ENCODE measurements at regions not wholly inside any gene's neighbourhood (a gene's known extent, or its start where the extent isn't known, plus 50 kb on each side); places are given as distances from the start of the nearest gene placed in this dataset.
A peak's percentile ranks its signal among the peaks of the same experiment; 100 is the strongest.
"Not testable (repeated sequence)": the region's sequence is repeated elsewhere in the genome, so short reads cannot be mapped to it uniquely, and the experiment has no call there.

- DNase-seq (ENCODE audit: low read depth in 4 of 4, low spot score in 1 of 4): no peak
Observed at GRCh38 chr15:55126111-55126510, 70.6 kb downstream of the RSL24D1 start.

GRCh38 chr15:55124616-55125015, 72.1 kb downstream of the RSL24D1 start:
- DNase-seq (ENCODE audit: low read depth in 4 of 4, low spot score in 1 of 4): no peak

- no peak for DNase-seq (ENCODE audit: low read depth in 4 of 4, low spot score in 1 of 4)
Observed at GRCh38 chr15:55118344-55118870, 78.3 kb downstream of the RSL24D1 start.

- no peak for DNase-seq (ENCODE audit: low read depth in 4 of 4, low spot score in 1 of 4)
Observed at GRCh38 chr15:55116636-55117035, 80.1 kb downstream of the RSL24D1 start.

- no peak for DNase-seq (ENCODE audit: low read depth in 4 of 4, low spot score in 1 of 4)
Observed at GRCh38 chr15:55113736-55114135, 83.0 kb downstream of the RSL24D1 start.

GRCh38 chr15:55112706-55113105, 84.0 kb downstream of the RSL24D1 start:
- no peak for DNase-seq (ENCODE audit: low read depth in 4 of 4, low spot score in 1 of 4)

- no peak for DNase-seq (ENCODE audit: low read depth in 4 of 4, low spot score in 1 of 4)
Observed at GRCh38 chr15:55110446-55110845, 86.3 kb downstream of the RSL24D1 start.

GRCh38 chr15:55108858-55109518, 87.8 kb downstream of the RSL24D1 start:
- peak in 3 of 4 experiments; percentile 14 to 24 (median 16) for DNase-seq (ENCODE audit: low read depth in 4 of 4, low spot score in 1 of 4)

- DNase-seq (ENCODE audit: low read depth in 4 of 4, low spot score in 1 of 4): no peak
Observed at GRCh38 chr15:55108448-55108847, 88.3 kb downstream of the RSL24D1 start.

GRCh38 chr15:55106155-55106554, 90.6 kb downstream of the RSL24D1 start:
- DNase-seq (ENCODE audit: low read depth in 4 of 4, low spot score in 1 of 4): no peak

GRCh38 chr15:55094136-55094535, 102.6 kb downstream of the RSL24D1 start:
- no peak for DNase-seq (ENCODE audit: low read depth in 4 of 4, low spot score in 1 of 4)

GRCh38 chr15:55088207-55088606, 108.5 kb downstream of the RSL24D1 start:
- no peak for DNase-seq (ENCODE audit: low read depth in 4 of 4, low spot score in 1 of 4)

- DNase-seq (ENCODE audit: low read depth in 4 of 4, low spot score in 1 of 4): no peak
Observed at GRCh38 chr15:55084673-55085072, 112.1 kb downstream of the RSL24D1 start.

GRCh38 chr15:55084216-55084615, 112.5 kb downstream of the RSL24D1 start:
- no peak for DNase-seq (ENCODE audit: low read depth in 4 of 4, low spot score in 1 of 4)

- not testable (repeated sequence) for DNase-seq (ENCODE audit: low read depth in 4 of 4, low spot score in 1 of 4)
Observed at GRCh38 chr15:55077052-55077451, 119.7 kb downstream of the RSL24D1 start.

GRCh38 chr15:55074431-55074830, 122.3 kb downstream of the RSL24D1 start:
- no peak for DNase-seq (ENCODE audit: low read depth in 4 of 4, low spot score in 1 of 4)

GRCh38 chr15:55063970-55064369, 132.8 kb downstream of the RSL24D1 start:
- DNase-seq (ENCODE audit: low read depth in 4 of 4, low spot score in 1 of 4): not testable (repeated sequence)

GRCh38 chr15:55060836-55061235, 135.9 kb downstream of the RSL24D1 start:
- no peak for DNase-seq (ENCODE audit: low read depth in 4 of 4, low spot score in 1 of 4)

GRCh38 chr15:55056500-55056899, 140.2 kb downstream of the RSL24D1 start:
- no peak for DNase-seq (ENCODE audit: low read depth in 4 of 4, low spot score in 1 of 4)

GRCh38 chr15:55044162-55044561, 152.6 kb downstream of the RSL24D1 start:
- DNase-seq (ENCODE audit: low read depth in 4 of 4, low spot score in 1 of 4): no peak

- DNase-seq (ENCODE audit: low read depth in 4 of 4, low spot score in 1 of 4): no peak
Observed at GRCh38 chr15:55037071-55037470, 159.7 kb downstream of the RSL24D1 start.

- DNase-seq (ENCODE audit: low read depth in 4 of 4, low spot score in 1 of 4): no peak
Observed at GRCh38 chr15:55035749-55036148, 161.0 kb downstream of the RSL24D1 start.

GRCh38 chr15:55033574-55033973, 163.2 kb downstream of the RSL24D1 start:
- DNase-seq (ENCODE audit: low read depth in 4 of 4, low spot score in 1 of 4): no peak

All from stimulated activated CD4-positive, alpha-beta T cell treated with anti-CD3 and anti-CD28 coated beads, Interleukin-1b, Interleukin-23, amount 100 ng/mL, for 24 hours (primary cell).